Esophagus muscularis mucosa (tissue), 3 donors: ENCODE measurements at regions not wholly inside any gene's neighbourhood (a gene's known extent, or its start where the extent isn't known, plus 50 kb on each side); places are given as distances from the start of the nearest gene placed in this dataset.
A peak's percentile ranks its signal among the peaks of the same experiment; 100 is the strongest.

Experiments
- POLR2A ChIP-seq: fragments of 450-650 bp; IDR thresholded peaks from one replicate; pipeline ENCODE4 v1.6.1; 2017; ENCODE audit warnings: antibody characterized with exemption, moderate library complexity, mild to moderate bottlenecking, low read depth
- POLR2AphosphoS5 ChIP-seq, 2 donors: sonication (generic); formaldehyde crosslinking; IDR thresholded peaks; one replicate each; pipeline ENCODE4 v1.6.1; 2017; ENCODE audit warnings: antibody characterized with exemption in 2 of 2
- TF ChIP-seq, protein P1 (sequence below), 3 experiments: fragments of 200-600 bp in 2 of 3; fragments of 450-650 bp in 1 of 3; sonication (generic) in 2 of 3; IDR thresholded peaks; one replicate each; pipeline ENCODE4 v1.5.1; 2017 to 2019; ENCODE audit warnings: antibody characterized with exemption in 3 of 3, mild to moderate bottlenecking in 2 of 3, moderate library complexity in 1 of 3

DNA sequence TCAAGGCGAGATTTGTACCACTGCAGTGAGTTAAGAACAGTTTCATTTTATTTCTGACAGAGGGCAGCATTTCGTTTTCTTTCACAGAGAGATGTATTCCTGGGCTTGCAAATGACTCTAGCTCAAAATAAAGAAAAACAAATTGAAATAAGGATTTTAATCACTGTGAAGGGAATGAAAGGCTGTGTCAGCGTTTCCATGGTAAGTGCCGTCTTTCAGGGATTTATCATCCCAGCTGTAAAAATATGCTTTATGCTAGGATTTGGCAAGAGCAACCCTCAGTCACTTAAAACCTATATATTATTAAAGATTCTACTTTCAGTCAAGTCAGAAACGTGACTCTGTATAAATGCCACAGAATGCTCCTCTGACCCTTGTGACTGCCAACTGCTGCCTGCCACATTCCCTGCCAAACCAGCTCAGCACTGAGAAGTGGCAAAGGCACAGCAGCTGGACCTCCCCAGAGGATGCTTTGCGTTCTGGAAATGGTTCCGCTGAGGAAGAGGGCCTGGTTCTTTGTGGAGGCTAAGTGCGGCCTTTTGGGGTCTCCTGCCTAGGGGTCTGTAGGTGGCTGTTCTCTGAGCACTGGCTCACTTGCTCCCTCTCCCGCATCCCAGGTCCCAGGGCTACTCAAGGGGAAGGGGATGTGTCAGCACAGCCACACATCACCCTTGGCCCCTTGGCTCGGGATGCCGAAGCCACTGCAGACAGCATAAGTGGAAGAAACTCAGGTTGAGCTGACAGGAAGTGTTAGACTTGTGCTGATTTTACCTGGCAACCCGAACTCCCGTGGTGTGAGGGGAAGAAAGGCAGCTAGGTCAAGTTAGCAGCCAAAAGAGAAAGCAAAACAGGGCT, 56.6 kb upstream of the POMGNT2 start:
- TF ChIP-seq POLR2A (no peak), POLR2AphosphoS5 (IDR thresholded peaks at IDR 0.05) (no peak)
- TF ChIP-seq, protein P1, sequence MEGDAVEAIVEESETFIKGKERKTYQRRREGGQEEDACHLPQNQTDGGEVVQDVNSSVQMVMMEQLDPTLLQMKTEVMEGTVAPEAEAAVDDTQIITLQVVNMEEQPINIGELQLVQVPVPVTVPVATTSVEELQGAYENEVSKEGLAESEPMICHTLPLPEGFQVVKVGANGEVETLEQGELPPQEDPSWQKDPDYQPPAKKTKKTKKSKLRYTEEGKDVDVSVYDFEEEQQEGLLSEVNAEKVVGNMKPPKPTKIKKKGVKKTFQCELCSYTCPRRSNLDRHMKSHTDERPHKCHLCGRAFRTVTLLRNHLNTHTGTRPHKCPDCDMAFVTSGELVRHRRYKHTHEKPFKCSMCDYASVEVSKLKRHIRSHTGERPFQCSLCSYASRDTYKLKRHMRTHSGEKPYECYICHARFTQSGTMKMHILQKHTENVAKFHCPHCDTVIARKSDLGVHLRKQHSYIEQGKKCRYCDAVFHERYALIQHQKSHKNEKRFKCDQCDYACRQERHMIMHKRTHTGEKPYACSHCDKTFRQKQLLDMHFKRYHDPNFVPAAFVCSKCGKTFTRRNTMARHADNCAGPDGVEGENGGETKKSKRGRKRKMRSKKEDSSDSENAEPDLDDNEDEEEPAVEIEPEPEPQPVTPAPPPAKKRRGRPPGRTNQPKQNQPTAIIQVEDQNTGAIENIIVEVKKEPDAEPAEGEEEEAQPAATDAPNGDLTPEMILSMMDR (IDR thresholded peaks at IDR 0.05) = peak; percentile 36 to 50 (median 43)
